Activated CD8-positive, alpha-beta memory T cell treated with anti-CD3 and anti-CD28 coated beads, Interleukin-2, amount 50 U/mL, for 4 hours (primary cell): ENCODE measurements at regions not wholly inside any gene's neighbourhood (a gene's known extent, or its start where the extent isn't known, plus 50 kb on each side); places are given as distances from the start of the nearest gene placed in this dataset.

Experiments used
- DNase-seq: peaks from one replicate; pipeline ENCODE4 v3.0.0-alpha.2; 2020

DNA sequence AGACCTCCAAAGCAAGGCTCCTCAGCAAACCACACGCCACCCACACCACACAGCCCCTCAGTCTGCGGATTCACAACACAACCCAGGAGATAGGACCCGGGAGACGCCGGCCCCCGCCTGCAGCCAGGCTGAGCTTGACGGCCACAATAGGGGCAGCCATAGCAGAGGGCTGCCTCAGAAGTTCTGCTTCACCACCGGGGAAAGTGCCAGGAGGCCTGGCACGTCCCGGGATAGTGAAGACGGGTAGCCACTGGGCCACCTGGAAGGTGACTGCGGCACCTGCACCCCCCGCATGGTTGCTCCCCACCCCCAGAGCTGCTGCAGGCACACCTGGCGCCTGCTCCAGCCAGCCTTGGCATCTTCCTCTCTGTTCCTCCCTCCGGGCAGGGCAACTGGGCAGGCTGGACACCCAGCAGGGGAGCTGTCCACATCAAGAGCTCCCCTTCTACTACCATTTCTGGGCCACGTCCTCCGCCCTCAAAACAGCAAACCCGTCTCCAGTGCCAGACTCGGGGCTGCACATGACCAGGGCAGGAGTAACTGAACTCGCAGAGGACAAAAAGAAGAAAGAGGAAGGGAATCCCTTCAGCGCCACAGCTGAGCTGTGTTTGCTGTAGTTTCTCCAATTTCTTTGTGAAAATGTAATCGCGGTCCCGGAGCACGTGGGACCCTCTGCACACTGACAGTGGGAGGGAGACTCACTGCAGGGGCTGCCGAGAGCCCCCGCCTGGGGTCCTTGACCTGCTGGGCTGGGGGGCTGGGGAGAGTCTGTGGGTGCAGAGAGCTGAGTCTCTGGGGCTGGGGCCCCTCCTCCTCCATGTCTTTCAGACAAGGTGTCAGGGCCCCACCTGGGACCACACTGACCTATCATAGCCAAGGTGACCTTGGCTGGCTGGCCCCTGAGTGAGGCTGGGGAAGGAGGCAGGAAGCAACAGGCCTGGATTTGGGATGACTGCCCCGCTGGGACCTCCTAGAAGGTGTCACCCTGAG is 74.2 kb upstream of the C14orf180 start:
- DNase-seq = no peak

DNA sequence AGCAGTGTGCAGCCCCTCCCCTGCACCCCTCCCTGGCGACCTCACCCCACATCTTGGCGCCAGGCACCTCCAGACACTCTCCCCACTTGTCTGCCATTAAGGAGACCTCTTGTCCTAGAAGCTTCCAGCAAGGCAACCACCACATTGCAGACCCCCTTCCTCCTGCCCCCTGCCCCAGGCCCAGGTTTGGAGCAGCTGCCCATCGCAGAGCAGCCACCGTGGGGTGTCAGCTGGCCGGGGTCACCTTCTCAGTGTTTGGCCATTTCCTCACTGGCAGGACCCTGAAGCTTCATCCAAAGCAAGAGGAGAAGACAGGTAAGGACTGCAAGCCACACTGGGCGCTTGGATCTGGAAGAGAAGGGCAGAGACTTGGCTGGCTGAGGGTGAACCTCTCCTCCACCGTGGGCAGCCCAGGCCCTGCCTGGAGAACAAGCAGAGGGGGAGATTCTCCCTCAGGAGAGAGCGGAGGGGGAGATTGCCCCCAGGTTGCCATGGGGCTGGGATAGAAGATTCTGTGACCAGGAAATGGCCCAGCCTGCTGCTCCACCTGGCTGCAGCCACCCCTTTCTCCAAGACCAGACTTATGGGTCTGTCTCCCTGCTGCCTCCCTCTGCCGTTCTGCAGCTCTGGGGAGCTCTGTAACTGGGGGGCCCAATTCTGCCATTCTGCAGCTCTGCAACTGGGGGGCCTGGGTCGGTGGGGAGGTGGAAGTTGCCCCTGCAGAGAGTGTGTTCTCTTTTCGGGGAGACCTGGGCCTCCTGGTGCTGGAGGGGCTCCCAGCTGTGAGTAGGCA is 72.9 kb upstream of the C14orf180 start:
- DNase-seq = no peak

DNA sequence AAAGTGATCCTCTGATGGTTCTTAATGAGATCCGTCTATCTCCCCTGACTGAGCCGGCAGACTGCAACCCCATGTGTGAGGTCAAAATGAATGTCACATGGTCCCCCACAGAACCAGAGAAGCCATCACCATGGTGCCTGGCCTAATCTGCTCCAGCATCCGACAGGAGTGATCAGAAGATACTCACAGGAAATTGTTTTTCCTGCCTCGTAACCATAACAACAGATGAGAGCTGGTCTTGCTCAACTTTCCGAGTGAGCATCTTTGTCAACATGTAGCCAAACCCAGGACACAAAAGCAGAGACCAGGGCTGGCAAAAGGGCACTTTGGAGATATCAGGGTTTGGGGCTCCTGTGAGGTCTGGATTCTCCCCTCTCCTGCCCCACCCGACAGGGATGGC is 72.1 kb upstream of the C14orf180 start:
- DNase-seq = no peak

DNA sequence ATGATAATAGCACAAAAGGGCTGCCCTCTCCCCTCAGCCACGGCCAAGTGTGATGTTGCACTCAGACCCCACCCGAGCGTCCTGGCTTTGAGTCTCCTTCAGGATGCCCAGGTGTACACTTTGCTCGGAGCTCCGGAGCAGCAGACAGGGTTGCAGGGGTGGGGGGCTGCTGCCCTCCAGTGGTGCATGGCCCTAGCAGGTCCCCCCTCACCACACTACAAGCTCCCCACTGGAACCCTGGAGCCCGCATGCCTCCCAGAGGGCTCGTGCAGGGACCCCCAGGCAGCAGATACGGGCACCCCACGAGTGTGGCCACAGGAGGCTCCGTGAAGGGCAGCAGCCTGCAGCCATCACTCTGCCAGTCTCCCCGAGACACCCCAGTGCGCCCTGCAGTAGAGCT is 69.9 kb upstream of the C14orf180 start:
- no peak for DNase-seq

DNA sequence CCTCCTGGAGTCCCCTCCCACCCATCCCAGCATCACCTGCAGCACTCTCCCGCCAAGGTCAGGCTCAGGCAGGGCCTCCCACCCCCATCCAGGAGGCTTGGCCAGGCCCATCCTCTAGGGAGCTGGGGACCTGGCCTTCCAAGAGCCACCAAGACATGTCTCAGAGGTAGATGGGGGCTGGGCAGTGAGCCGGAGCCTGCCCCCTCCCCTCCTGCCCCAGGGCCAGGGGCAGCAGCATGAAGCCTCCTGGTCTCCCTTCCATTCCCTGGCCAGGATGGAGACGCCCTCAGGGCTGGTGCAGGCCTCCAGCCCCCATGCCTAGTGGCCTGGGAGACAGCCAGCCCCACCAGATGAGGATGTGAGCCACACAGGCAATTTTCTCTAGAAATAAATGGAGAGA is 69.3 kb upstream of the C14orf180 start:
- DNase-seq = no peak

DNA sequence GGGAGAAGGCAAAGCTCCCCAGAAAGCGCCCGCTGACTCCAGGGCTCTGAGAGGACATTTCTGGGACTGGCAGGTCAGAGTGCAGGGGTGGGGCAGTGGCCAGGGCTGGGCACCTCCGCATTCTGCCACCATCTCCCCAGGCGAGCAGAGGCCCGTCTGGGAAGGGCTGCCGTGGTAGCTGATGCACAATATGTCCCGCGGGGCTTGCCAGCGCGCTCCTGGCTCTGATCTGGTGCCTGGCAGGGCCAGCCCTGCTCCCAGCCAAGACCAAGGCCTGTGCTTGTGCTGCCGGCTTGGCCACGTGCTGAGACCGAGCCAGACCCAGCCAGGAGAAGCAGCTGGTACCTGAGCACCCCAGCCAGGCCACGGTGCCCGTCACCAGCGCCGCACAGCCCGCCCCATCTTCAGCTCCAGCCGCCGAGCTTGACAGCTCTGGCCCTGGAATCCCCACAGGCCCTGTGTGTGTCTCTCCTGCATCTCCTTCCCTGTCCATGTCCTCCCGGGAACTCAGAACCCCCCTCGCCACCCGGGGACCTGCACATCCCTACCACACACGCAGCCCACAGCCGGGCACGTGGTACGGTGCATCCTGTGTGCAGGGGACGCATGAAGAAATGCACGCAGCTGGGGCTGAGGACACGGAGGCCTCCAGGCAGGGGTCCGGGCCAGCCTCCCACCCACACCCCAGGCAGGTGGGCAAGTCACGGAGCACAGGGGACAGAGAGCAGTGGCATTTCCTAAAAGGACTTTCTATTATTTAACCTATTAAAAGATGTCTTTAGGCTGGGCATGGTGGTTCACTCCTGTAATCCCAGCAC is 68.6 kb upstream of the C14orf180 start:
- DNase-seq = no peak

DNA sequence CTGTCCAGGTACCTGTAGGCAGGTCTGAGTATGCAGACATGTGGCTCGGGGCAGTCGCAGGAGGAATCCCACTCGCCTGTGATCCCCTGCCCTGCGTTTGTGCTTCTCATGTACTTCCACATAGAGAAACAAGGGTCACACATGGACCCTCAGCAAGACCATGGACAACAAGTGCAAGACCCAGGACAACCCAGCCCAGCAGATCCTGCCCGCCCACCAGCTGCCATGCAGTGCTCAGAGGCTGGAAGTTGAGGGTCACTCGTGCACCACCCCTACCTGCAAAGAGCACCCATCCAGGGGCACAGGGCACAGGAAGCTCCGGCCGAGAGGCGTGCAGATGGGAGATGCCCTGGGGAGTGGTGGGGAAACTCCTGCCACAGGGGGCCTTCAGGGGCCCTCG is 67.5 kb upstream of the C14orf180 start:
- DNase-seq = no peak

DNA sequence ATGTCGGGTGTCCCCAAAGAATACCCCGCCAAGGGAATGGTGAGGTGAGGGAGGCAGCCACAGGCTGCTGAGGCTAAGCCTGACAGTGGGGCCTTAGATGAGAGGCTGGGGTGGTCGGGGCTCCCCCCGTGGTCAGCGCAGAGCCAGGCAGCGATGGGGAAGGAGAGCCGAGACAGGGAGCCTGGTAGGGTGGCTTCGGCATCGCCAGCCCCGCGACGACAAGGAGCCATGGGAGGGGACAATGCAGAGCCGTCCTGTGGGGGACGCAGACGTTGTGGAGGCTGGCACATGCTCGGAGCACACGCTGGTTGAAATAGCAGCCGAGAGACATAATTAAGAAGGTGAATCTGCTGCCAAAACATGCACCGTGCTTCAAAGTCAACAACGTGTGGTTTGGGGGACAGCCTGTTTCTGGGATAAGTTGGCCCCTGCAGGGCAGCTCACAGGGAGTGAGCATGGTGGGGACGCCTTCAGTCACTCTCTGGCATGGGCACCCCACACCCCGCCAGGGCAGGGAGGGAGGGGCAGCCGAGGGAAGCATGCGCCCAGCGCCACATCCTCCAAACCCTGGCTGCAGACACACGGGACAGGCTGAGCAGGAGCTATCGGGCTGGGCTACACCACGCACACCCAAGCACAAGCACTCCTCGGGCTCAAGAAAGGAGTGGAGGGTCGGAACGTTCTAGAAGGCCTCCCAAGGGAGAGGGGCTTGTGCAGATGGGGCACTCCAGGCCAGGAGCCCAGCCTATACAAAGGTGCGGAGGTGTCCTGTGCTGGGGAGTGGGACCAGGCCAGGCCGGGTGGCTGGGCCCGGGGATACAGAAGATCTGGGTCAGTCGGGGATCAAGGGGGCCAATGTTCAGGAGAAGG is 66.6 kb upstream of the C14orf180 start:
- no peak for DNase-seq

DNA sequence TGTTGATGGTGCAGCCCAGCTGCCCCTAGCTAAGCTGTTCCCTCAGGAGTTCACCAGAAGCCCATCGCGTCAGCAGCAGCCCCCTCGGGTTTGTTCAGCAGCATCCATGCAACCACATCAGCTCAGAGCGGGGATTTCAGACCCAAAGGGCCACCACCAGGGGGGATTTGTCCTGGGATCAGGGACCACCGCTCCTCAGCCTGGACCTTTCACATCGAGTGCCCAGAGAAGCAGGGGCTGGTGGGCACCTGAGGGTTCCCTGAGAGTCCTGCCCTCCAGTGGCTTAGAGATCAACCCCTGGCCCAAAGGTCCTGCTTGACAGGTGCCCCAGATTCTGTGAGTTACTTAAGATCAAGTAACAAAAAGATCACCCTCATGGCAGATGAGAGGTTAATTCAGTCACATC is 65.9 kb upstream of the C14orf180 start:
- no peak for DNase-seq

DNA sequence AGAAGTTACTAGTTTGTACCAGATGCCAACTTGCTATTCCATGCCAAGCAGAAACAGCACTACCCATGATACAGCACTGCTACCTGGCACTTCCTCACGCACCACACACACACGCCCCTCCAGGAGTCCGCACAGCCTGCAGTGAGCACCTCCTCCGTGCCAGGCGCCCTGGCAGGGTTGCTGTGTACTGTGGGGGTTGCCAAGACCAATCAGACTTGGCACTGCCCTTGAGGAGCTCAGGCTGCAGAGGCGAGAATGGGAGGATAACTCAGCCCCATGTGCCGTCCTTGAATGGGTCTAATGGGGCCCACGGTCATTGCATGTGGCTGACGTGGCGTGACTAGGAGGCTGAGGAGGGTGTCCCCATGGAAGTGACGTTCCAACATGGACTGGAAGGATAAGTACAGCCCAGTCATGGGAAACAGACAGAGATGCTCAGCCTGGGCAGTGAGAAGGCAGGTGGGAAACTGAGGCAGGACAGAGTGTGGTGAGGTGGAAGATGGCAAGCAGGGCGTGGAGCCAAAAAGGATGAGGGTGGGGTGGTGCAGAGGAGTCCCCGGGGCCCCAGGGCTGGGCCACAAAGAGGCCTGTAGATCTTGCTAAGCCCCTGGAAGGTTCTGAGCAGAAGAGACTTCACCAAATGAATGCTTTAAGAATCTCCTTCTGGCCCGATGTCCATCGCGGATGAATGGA is 65.3 kb upstream of the C14orf180 start:
- no peak for DNase-seq

DNA sequence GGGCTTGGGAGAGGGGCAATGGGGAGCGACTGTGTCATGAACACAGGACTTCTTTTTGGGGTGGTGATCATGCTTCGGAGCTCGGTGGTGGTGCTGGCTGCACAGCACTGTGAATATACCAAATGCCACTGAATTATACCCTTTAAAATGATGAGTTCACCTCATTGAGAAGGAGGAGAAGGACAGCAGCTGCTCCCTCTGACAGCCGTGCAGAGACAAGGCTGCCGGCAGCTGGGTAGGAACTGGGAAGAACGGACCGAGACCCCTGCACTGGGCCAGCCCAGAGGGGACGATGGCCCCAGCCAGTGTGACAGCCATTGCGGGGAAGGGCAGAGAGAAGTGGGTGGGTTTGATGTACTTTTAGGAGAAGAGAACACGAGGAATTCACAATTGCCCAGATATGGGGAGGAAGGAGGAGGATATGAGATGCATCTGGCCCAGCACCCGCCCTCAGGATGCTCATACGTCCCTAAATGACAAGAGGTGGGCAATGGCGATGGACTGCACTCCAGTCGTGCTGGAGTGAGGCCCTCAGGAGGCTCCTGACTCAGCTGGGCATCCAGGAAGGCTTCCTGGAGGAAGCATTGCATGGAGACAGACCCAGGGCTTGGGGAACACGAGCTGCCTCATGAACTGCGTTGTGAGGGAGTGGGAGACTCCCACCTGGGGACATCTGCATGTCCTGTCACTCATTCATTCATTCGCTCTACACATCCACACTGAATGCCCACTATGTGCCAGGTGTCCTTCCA is 64.3 kb upstream of the C14orf180 start:
- no peak for DNase-seq

DNA sequence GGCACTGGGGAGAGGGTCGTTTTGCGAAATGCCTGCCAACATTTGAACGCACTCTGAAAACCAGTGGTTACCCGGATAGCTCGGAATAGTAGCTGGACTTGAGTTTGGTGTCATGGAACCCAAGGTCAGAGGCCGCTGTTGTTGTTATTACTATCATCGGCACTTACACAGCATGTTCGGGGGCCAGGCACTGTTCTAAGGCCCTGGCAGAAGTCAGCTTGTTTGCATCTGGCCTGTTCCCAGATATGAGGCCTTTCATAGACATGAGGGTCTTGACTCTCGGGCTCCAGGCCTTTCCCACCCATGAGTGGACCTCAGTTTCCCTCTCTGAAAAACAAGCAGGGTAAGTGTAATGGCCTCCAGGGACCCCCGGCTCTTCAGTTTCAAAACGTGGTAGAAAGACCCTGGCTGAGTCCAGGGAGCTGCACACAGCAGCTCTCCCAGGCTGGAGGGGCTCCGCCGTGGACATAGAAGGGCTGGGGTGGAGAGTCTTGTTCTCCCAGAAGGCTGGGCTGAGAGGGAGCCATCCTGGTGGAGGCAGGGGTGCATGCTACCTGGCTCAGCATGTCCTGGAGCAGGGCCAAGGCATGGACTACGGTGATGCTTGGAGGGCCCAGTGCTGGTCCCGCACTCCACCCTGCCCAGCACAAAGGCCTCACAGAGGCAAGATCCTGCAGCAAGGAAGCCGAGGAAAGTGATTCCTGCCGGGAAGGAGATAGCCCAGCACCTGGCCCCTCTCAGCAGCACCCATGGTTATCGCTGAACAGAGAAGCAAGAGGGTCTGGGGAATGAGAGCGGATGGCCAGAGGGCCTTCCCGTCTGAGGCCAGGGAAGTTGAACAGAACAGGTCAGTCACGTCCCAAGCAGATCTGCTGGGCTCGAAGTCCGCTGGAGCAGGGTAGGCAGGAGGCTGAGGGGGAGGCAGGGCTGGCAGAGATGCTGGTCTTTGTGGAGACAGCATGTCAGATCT is 63.5 kb upstream of the C14orf180 start:
- DNase-seq = no peak

DNA sequence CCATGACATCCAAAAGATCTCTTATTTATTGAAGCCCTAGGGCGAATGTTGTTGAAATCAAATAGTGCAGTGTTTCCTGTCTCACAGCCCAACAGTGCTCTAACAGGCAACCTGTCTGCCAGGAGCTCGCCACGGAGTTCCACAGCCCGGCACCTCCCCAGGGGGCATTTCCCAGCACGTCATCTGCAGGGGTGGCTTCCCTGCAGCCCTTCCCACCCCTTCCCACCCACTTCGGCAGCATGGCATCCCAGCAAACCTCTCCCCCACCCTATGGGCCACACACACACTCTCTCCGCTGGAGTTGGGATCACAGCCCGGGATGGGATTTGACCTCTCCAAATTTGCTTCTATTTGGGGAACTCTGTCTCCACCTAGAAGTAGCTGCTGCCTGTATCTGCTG is 62.7 kb upstream of the C14orf180 start:
- DNase-seq = no peak

DNA sequence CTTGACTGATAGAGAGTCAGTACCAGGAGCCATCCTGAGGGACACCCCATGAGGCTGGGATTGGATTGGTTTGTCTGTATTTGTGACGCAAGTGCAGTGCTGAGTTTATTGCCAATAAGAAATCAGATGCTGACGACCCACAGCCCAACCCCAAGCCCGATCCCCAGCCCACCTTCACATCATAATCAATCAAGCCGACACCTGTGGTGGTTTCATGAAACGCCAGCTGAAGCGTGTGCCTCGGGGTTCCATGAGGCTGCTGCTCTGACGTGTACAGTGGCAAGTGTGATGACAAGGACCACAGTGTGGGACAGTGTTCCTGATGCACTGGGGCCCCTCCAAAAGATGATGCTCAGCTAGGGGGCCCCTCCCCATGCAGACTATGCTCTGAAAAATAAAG is 62.1 kb upstream of the C14orf180 start:
- DNase-seq = no peak

DNA sequence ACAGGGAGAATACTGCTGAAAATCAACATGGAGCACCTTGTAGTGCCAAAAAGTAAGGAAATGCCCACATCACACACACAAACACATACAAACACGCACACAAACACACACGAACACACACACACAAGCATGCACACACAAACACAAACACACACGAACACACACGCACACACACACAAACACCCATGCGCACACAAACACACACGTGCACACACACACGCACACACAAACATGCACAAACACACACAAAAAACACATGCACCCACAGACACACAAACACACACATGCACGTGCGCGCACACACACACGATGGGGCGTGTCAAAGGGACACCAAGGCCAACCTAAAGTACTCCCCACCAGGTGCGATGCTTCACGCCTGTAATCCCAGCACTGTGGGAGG is 61.7 kb upstream of the C14orf180 start:
- no peak for DNase-seq

DNA sequence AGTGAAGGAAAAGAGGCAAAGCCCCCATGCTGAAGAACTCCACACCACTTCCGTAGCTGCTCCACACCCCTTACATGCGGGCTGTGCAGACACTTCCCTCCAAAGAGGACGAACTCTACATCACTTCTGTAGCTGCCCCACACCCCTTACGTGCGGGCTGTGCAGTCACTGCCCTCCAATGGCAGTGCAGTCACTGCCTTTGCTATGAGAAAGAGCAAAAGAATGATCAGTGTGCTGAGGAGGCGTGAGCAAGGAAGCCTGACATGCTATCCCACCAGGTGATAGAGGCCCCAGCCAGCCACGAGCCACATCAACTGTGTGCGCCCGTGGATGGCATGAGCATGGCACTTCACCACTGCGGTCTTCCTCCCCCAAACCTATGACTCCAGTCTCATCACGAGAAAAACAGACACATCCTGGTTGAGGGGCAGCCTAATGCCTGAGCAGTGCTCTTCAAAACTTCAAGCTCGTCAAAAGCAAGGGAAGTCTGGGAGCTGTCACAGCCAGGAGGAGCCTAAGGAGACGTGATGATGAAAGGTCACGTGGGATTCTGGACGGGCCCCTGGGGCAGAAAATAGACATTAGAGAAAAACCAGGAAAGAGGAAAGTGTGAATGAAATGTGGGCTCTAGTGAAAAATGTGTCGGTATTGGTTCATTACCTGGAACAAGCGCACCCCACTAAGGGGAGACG is 60.8 kb upstream of the C14orf180 start:
- DNase-seq = no peak

DNA sequence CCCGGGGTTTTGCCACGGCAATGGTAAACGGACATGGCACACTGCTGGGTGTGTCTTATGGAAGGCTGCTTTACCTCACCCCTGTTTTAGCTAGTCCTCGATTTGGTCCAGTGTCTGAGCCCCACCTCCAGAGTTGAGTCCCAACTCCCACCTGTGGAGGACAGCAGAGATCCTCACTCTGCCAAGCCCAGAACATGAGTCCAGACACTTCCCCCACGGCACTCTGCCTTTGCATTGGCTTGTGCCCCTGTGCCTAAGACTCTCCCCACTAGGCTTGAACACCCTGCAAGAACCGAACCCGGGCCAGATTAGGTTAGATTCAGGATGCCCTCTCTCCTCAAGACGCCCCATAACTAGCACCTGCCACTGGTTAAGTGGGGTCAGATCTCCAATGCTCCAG is 59.8 kb upstream of the C14orf180 start:
- no peak for DNase-seq

DNA sequence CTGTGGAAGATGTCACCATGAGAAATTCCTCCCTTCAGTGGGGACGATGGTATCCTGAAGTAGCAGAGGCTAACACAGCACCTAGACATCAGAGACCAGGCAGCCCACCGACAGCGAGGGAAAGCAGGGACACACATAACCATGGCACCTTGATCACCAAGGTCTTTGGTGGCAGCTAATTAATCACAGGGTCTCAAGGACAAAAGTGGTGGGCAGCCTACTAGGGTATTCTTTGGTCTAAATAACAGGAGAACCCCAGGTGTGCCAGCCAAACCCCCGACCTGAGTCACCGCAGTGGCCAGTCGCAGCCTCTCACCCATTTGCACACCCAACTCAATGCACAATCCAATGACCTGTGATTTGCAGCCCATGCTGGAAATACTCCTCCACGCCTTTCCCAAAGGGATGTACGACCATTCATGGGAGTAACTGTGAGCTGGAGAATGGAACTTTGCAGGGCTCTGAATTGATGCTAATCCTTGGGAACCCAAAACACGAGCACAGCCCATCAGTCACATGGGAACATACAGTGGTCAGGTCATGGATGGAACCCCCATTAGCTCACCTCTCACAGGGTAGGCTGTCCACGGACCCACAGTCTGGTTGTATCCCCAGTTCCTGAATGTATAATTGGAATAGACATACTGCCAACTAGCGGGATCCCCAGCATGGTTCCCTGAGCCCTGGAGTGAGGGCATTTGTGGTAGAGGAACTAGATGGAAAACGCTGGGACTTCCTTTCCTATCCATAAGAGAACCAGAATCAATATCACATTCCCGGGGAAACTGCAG is 58.7 kb upstream of the C14orf180 start:
- no peak for DNase-seq
